ENCODE measurements at regions not wholly inside any gene's neighbourhood (a gene's known extent, or its start where the extent isn't known, plus 50 kb on each side); places are given as distances from the start of the nearest gene placed in this dataset.

DNA sequence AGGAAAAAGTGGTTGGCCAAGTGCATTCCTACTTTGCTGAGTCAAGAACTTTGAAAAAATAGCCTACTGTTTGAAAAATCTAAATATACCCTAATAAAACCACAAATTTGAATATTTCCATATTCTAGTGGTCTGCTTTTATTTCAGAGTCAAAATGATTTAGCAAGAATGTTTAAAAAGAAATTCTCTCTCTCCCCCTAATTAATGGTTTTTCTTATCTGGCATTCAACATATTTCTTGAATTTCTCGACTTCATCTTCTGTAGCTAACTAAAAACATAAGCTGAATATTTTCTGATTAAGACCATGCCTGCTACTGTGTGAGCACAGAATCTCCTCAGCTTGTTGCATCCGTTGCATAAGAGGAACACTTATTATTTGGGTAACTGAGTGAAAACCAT, 563.5 kb upstream of the TBL1XR1 start:
- Mint-ChIP-seq H3K9me3 (ENCODE audit: insufficient read depth) (no peaks in the 10 kb centered on the region), H3K4me1 (peaks cover 3% of the 10 kb centered on the region), H3K4me3 (no peak overlapping the region), H3K27me3 (no peaks in the 10 kb centered on the region), H3K27ac (no peak overlapping the region)
- WGBS (ENCODE audit: insufficient coverage): no CpG with 5 or more reads among the region's 2 CpGs
- H3K4me3 ChIP-seq (ENCODE audit: control extremely low read depth in 1 of 5, extremely low read depth in 1 of 5, insufficient read depth in 1 of 5, low read depth in 2 of 5, low read length in 4 of 5): no peak overlapping the region
- H3K27ac ChIP-seq (ENCODE audit: low read length in 2 of 2): no peak overlapping the region
- H2AFZ ChIP-seq (ENCODE audit: insufficient read depth, low read depth, low read length, poor library complexity, severe bottlenecking): no peak overlapping the region
- H3K4me1 ChIP-seq (ENCODE audit: control insufficient read depth in 2 of 2, insufficient read depth in 2 of 2, low read length in 2 of 2): no peaks in the 10 kb centered on the region
- H3K9ac ChIP-seq (ENCODE audit: low read length): no peak overlapping the region
- intact Hi-C loops (cut with micrococcal nuclease): no loop called here
- TF ChIP-seq, protein P1, sequence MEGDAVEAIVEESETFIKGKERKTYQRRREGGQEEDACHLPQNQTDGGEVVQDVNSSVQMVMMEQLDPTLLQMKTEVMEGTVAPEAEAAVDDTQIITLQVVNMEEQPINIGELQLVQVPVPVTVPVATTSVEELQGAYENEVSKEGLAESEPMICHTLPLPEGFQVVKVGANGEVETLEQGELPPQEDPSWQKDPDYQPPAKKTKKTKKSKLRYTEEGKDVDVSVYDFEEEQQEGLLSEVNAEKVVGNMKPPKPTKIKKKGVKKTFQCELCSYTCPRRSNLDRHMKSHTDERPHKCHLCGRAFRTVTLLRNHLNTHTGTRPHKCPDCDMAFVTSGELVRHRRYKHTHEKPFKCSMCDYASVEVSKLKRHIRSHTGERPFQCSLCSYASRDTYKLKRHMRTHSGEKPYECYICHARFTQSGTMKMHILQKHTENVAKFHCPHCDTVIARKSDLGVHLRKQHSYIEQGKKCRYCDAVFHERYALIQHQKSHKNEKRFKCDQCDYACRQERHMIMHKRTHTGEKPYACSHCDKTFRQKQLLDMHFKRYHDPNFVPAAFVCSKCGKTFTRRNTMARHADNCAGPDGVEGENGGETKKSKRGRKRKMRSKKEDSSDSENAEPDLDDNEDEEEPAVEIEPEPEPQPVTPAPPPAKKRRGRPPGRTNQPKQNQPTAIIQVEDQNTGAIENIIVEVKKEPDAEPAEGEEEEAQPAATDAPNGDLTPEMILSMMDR (IDR thresholded peaks at IDR 0.05): no peak
- TF ChIP-seq EZH2 (IDR thresholded peaks at IDR 0.05; ENCODE audit: borderline replicate concordance, insufficient read depth, low read depth, low read length, poor library complexity, severe bottlenecking): no peak
- no peak for DNase-seq
- no peaks in the 10 kb centered on the region for H3K79me2 ChIP-seq (ENCODE audit: control insufficient read depth, insufficient read depth, low read length)
- H4K20me1 ChIP-seq (ENCODE audit: control insufficient read depth, insufficient read depth, low read length, poor library complexity, severe bottlenecking): no peaks in the 10 kb centered on the region
- no peaks in the 10 kb centered on the region for H3K36me3 ChIP-seq (replicated peaks in 1 of 2; ENCODE audit: control extremely low read depth in 1 of 2, control insufficient read depth in 1 of 2, extremely low read depth in 1 of 2, insufficient read depth in 2 of 2, low read length in 1 of 2)
- no peak overlapping the region for H3K4me2 ChIP-seq (replicated peaks; ENCODE audit: low read depth, low read length, poor library complexity, severe bottlenecking)
- ChIA-PET CTCF (interaction anchor here (1.2 kb wide), 1 partner anchor 155 kb away, joined by 3 read pairs; no protein-coding TSS in a partner anchor), POLR2A (no interaction called here)
- no peaks in the 10 kb centered on the region for H3K27me3 ChIP-seq (replicated peaks in 1 of 4; ENCODE audit: control extremely low read depth in 1 of 4, control insufficient read depth in 3 of 4, insufficient read depth in 4 of 4, low read length in 3 of 4)
- ATAC-seq (ENCODE audit: low read depth): no peak
- peaks cover 0 to 7% (median 0%) of the 10 kb centered on the region in 3 donors for H3K9me3 ChIP-seq (ENCODE audit: control extremely low read depth in 1 of 3, control insufficient read depth in 2 of 3, insufficient read depth in 1 of 3, low read length in 2 of 3)

DNA sequence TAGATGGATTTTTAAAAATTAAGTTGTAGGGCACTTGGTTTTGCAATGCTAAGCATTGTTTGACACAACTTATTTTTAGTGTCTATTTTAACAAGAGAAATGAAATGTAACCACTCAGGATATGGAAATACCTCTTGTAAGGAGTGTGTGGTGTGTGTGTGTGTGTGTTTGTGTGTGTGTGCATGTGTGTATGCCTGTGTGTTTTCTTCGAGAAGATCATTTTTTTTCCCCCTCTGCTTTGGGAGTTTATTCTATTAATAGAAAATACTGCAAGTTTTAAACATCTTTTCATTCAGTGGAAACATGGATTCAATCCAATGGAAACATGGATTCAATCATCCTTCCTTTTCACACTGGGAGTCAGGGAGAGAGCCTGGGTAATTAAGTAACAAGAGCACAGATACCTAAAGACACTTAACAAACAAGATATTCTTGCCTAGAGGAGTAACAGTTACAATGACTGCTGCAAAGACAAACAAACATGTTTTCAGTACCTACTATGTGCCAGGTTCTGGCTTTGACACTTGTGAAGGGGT, 567.2 kb upstream of the TBL1XR1 start:
- Histone ChIP-seq H3K4me1 (ENCODE audit: control insufficient read depth in 2 of 2, insufficient read depth in 2 of 2, low read length in 2 of 2) (no peaks in the 10 kb centered on the region), H2AFZ (ENCODE audit: insufficient read depth, low read depth, low read length, poor library complexity, severe bottlenecking) (no peak overlapping the region), H3K9ac (ENCODE audit: low read length) (no peak overlapping the region), H3K27me3 (replicated peaks in 1 of 4; ENCODE audit: control extremely low read depth in 1 of 4, control insufficient read depth in 3 of 4, insufficient read depth in 4 of 4, low read length in 3 of 4) (no peaks in the 10 kb centered on the region), H3K27ac (ENCODE audit: low read length in 2 of 2) (no peak overlapping the region), H3K4me2 (replicated peaks; ENCODE audit: low read depth, low read length, poor library complexity, severe bottlenecking) (no peak overlapping the region), H3K79me2 (ENCODE audit: control insufficient read depth, insufficient read depth, low read length) (no peaks in the 10 kb centered on the region), H4K20me1 (ENCODE audit: control insufficient read depth, insufficient read depth, low read length, poor library complexity, severe bottlenecking) (no peaks in the 10 kb centered on the region), H3K9me3 (ENCODE audit: control extremely low read depth in 1 of 3, control insufficient read depth in 2 of 3, insufficient read depth in 1 of 3, low read length in 2 of 3) (peaks cover 2 to 13% (median 11%) of the 10 kb centered on the region in 3 donors), H3K4me3 (ENCODE audit: control extremely low read depth in 1 of 5, extremely low read depth in 1 of 5, insufficient read depth in 1 of 5, low read depth in 2 of 5, low read length in 4 of 5) (no peak overlapping the region), H3K36me3 (replicated peaks in 1 of 2; ENCODE audit: control extremely low read depth in 1 of 2, control insufficient read depth in 1 of 2, extremely low read depth in 1 of 2, insufficient read depth in 2 of 2, low read length in 1 of 2) (no peaks in the 10 kb centered on the region)
- DNase-seq: no peak
- Mint-ChIP-seq H3K27ac (no peak overlapping the region), H3K4me1 (peaks cover 3% of the 10 kb centered on the region), H3K27me3 (no peaks in the 10 kb centered on the region), H3K9me3 (ENCODE audit: insufficient read depth) (peaks cover 8% of the 10 kb centered on the region), H3K4me3 (no peak overlapping the region)
- no CpG with 5 or more reads among the region's 1 CpG for WGBS (ENCODE audit: insufficient coverage)
- TF ChIP-seq EZH2 (IDR thresholded peaks at IDR 0.05; ENCODE audit: borderline replicate concordance, insufficient read depth, low read depth, low read length, poor library complexity, severe bottlenecking): no peak
- TF ChIP-seq, protein P1 (IDR thresholded peaks at IDR 0.05): no peak
- ATAC-seq (ENCODE audit: low read depth): no peak
- CTCF ChIA-PET: no interaction called here
- POLR2A ChIA-PET: no interaction called here
- intact Hi-C loops (cut with micrococcal nuclease): no loop called here
